GM23338 (cell line): ENCODE measurements at regions not wholly inside any gene's neighbourhood (a gene's known extent, or its start where the extent isn't known, plus 50 kb on each side); places are given as distances from the start of the nearest gene placed in this dataset.

Source experiments
- ATAC-seq: fragments of 200-7000 bp; cut with Tn5 transposase; 3 replicates; pipeline ENCODE4 v1.9.1; 2020
- DNase-seq: peaks from one replicate; pipeline ENCODE4 v3.0.0-alpha.2; 2015; ENCODE audit warnings: low spot score
- H2AFZ ChIP-seq: fragments of 200-600 bp; sonication (generic); 2 replicates; pipeline ENCODE4 v1.8.0; 2016; ENCODE audit warnings: antibody characterized with exemption, mild to moderate bottlenecking, moderate library complexity
- H3F3A ChIP-seq: fragments of 200-600 bp; sonication (generic); replicated peaks from 2 replicates; pipeline ENCODE4 v1.8.0; 2017; ENCODE audit warnings: antibody characterized with exemption, mixed run types, low read depth
- H3K27ac ChIP-seq: fragments of 200-600 bp; sonication (generic); 2 replicates; pipeline ENCODE4 v1.6.1; 2016; ENCODE audit warnings: low read depth
- H3K27me3 ChIP-seq: fragments of 200-600 bp; sonication (generic); 2 replicates; pipeline ENCODE4 v1.8.0; 2016; ENCODE audit warnings: mild to moderate bottlenecking, mixed run types, moderate library complexity; ENCODE audit not compliant: insufficient read depth
- H3K36me3 ChIP-seq: fragments of 200-600 bp; sonication (generic); 2 replicates; pipeline ENCODE4 v1.8.0; 2016; ENCODE audit warnings: mild to moderate bottlenecking; ENCODE audit not compliant: insufficient read depth
- H3K4me1 ChIP-seq: fragments of 200-600 bp; sonication (generic); 2 replicates; pipeline ENCODE4 v1.8.0; 2016; ENCODE audit warnings: mild to moderate bottlenecking, moderate library complexity; ENCODE audit not compliant: insufficient read depth
- H3K4me2 ChIP-seq: fragments of 200-600 bp; sonication (generic); 2 replicates; pipeline ENCODE4 v1.7.1; 2017; ENCODE audit warnings: mixed run types
- H3K4me3 ChIP-seq: fragments of 200-600 bp; sonication (generic); 2 replicates; pipeline ENCODE4 v1.6.1; 2016; ENCODE audit warnings: mixed run types
- H3K79me2 ChIP-seq: fragments of 200-600 bp; sonication (generic); replicated peaks from 2 replicates; pipeline ENCODE4 v1.8.0; 2017; ENCODE audit warnings: mild to moderate bottlenecking; ENCODE audit not compliant: insufficient read depth
- H3K9me2 ChIP-seq: fragments of 200-600 bp; sonication (generic); 2 replicates; pipeline ENCODE4 v1.8.0; 2017; ENCODE audit not compliant: insufficient read depth
- H4K20me1 ChIP-seq: fragments of 200-600 bp; sonication (generic); replicated peaks from 2 replicates; pipeline ENCODE4 v1.8.0; 2017; ENCODE audit warnings: mild to moderate bottlenecking; ENCODE audit not compliant: insufficient read depth
- H3K27ac Mint-ChIP-seq: 2 replicates; pipeline ENCODE4 v1.8.0; 2020; ENCODE audit warnings: inconsistent platforms, mild to moderate bottlenecking, moderate library complexity, mixed read lengths
- H3K27me3 Mint-ChIP-seq: 3 replicates; pipeline ENCODE4 v1.8.0; 2022; ENCODE audit warnings: low read depth, mild to moderate bottlenecking, moderate library complexity, mixed read lengths, inconsistent platforms; ENCODE audit not compliant: insufficient read depth, poor library complexity
- H3K36me3 Mint-ChIP-seq: 3 replicates; pipeline ENCODE4 v1.8.0; 2021; ENCODE audit warnings: low read depth, mild to moderate bottlenecking, inconsistent platforms, moderate library complexity, mixed read lengths
- H3K4me1 Mint-ChIP-seq: 3 replicates; pipeline ENCODE4 v1.8.0; 2020; ENCODE audit warnings: mild to moderate bottlenecking, inconsistent platforms, mixed read lengths
- H3K4me3 Mint-ChIP-seq: 3 replicates; pipeline ENCODE4 v1.8.0; 2021; ENCODE audit warnings: moderate library complexity, mild to moderate bottlenecking, inconsistent platforms, mixed read lengths
- H3K9me3 Mint-ChIP-seq: 3 replicates; pipeline ENCODE4 v1.8.0; 2020; ENCODE audit warnings: moderate library complexity, mild to moderate bottlenecking, inconsistent platforms, mixed read lengths
- EZH2 ChIP-seq: fragments of 200-600 bp; sonication (generic); IDR thresholded peaks from one replicate; pipeline ENCODE4 v1.8.0; 2017; ENCODE audit warnings: antibody characterized with exemption, mild to moderate bottlenecking, low read depth; ENCODE audit not compliant: unreplicated experiment
- EZH2phosphoT487 ChIP-seq: fragments of 200-600 bp; sonication (generic); IDR thresholded peaks from one replicate; pipeline ENCODE4 v1.8.1; 2018; ENCODE audit warnings: antibody characterized with exemption; ENCODE audit not compliant: unreplicated experiment
- JUNB ChIP-seq: IDR thresholded peaks from one replicate; pipeline ENCODE4 v1.6.1; 2016; ENCODE audit warnings: antibody characterized with exemption; ENCODE audit not compliant: unreplicated experiment
- NANOG ChIP-seq: IDR thresholded peaks from 2 replicates; pipeline ENCODE4 v1.6.1; 2016; ENCODE audit warnings: antibody characterized with exemption, borderline replicate concordance
- POLR2AphosphoS5 ChIP-seq: IDR thresholded peaks from 2 replicates; pipeline ENCODE4 v1.6.1; 2016; ENCODE audit warnings: antibody characterized with exemption, low read depth
- REST ChIP-seq: IDR thresholded peaks from one replicate; pipeline ENCODE4 v1.6.1; 2018; ENCODE audit warnings: antibody characterized with exemption; ENCODE audit not compliant: unreplicated experiment
- STAT1 ChIP-seq: IDR thresholded peaks from one replicate; pipeline ENCODE4 v1.6.1; 2016; ENCODE audit warnings: antibody characterized with exemption; ENCODE audit not compliant: unreplicated experiment
- ZNF114 ChIP-seq: fragments of 250-450 bp; sonication (Bioruptor Pico); IDR thresholded peaks from 2 replicates; pipeline ENCODE4 v1.5.0; 2020; ENCODE audit warnings: mild to moderate bottlenecking, moderate library complexity
- ZNF331 ChIP-seq: fragments of 250-450 bp; sonication (Bioruptor Pico); IDR thresholded peaks from 2 replicates; pipeline ENCODE4 v1.5.0; 2020; ENCODE audit warnings: low read depth, mild to moderate bottlenecking, moderate library complexity
- ZNF462 ChIP-seq: fragments of 250-450 bp; sonication (Bioruptor Pico); IDR thresholded peaks from 2 replicates; pipeline ENCODE4 v1.5.0; 2020; ENCODE audit warnings: mild to moderate bottlenecking, moderate library complexity

- TF ChIP-seq EZH2phosphoT487 (no peak), ZNF114 (CRISPR knock-in tag) (no peak), NANOG (no peak)
Measured at GRCh38 chr6:100135977-100136376, 142.0 kb upstream of the MCHR2 start (continued).

GRCh38 chr6:100134703-100135102 lies 140.7 kb upstream of the MCHR2 start:
- DNase-seq = no peak
- Histone ChIP-seq H3K27ac (no peak overlapping the region), H3K4me1 (no peaks in the 10 kb centered on the region), H3K36me3 (no peaks in the 10 kb centered on the region), H4K20me1 (no peaks in the 10 kb centered on the region), H3K27me3 (no peaks in the 10 kb centered on the region), H3F3A (no peaks in the 10 kb centered on the region), H3K4me3 (no peak overlapping the region), H3K79me2 (no peaks in the 10 kb centered on the region), H2AFZ (no peak overlapping the region), H3K4me2 (no peak overlapping the region), H3K9me2 (no peaks in the 10 kb centered on the region; the same call in 1 of the 2 replicates)
- no peaks in the 10 kb centered on the region for H3K36me3 Mint-ChIP-seq
- H3K9me3 Mint-ChIP-seq = no peaks in the 10 kb centered on the region; the same call in 2 of the 3 replicates
- TF ChIP-seq NANOG (no peak), ZNF114 (CRISPR knock-in tag) (no peak), EZH2 (no peak), ZNF331 (CRISPR knock-in tag) (no peak), JUNB (no peak), ZNF462 (CRISPR knock-in tag) (no peak), EZH2phosphoT487 (no peak), STAT1 (no peak), POLR2AphosphoS5 (no peak), REST (no peak)
- no peak overlapping the region for H3K4me3 Mint-ChIP-seq
- H3K4me1 Mint-ChIP-seq = no peaks in the 10 kb centered on the region
- ATAC-seq = no peak
- H3K27me3 Mint-ChIP-seq = no peaks in the 10 kb centered on the region
- H3K27ac Mint-ChIP-seq = no peak overlapping the region
